WTC11 (cell line): ENCODE measurements at regions not wholly inside any gene's neighbourhood (a gene's known extent, or its start where the extent isn't known, plus 50 kb on each side); places are given as distances from the start of the nearest gene placed in this dataset.

Experiments used
- ATAC-seq: fragments of 200-7000 bp; cut with Tn5 transposase; 2 replicates; pipeline ENCODE4 v1.10.0; 2021; ENCODE audit warnings: mild to moderate bottlenecking, moderate library complexity
- CTCF ChIA-PET: fragments of 300-600 bp; sonication (Branson Sonifier 250); formaldehyde crosslinking; loops from one replicate; lab custom pipeline; 2021; ENCODE audit warnings: antibody characterized with exemption; lab: Charles Lee
- POLR2A ChIA-PET: fragments of 350-600 bp; sonication (Branson Sonifier 250); formaldehyde crosslinking; loops from one replicate; lab custom pipeline; 2021; ENCODE audit warnings: antibody characterized with exemption; lab: Charles Lee
- DNase-seq: peaks from one replicate; pipeline ENCODE4 v3.0.0; 2021; ENCODE audit warnings: low spot score
- H3K27ac Mint-ChIP-seq: 2 replicates; pipeline ENCODE4 v1.8.0; 2021; ENCODE audit warnings: mixed read lengths
- H3K27me3 Mint-ChIP-seq: 2 replicates; pipeline ENCODE4 v1.8.0; 2021; ENCODE audit warnings: low read depth, mild to moderate bottlenecking, moderate library complexity, mixed read lengths
- H3K36me3 Mint-ChIP-seq: 2 replicates; pipeline ENCODE4 v1.8.0; 2021; ENCODE audit warnings: mixed read lengths
- H3K4me1 Mint-ChIP-seq: 2 replicates; pipeline ENCODE4 v1.8.0; 2022; ENCODE audit warnings: mixed read lengths
- H3K4me3 Mint-ChIP-seq: 2 replicates; pipeline ENCODE4 v1.8.0; 2021; ENCODE audit warnings: mild to moderate bottlenecking, moderate library complexity, mixed read lengths
- H3K9me3 Mint-ChIP-seq: 2 replicates; pipeline ENCODE4 v1.8.0; 2021; ENCODE audit warnings: mixed read lengths
- ARID4B ChIP-seq: sonication (generic); formaldehyde crosslinking; IDR thresholded peaks from 2 replicates; pipeline ENCODE4 v1.8.0; 2023; ENCODE audit warnings: missing genetic modification reagents, mild to moderate bottlenecking, borderline replicate concordance
- ATF1 ChIP-seq: sonication (generic); formaldehyde crosslinking; IDR thresholded peaks from 2 replicates; pipeline ENCODE4 v1.8.1; 2023; ENCODE audit warnings: mild to moderate bottlenecking, moderate library complexity, missing genetic modification reagents
- CBFB ChIP-seq: sonication (generic); formaldehyde crosslinking; IDR thresholded peaks from 2 replicates; pipeline ENCODE4 v1.8.1; 2022; ENCODE audit warnings: mild to moderate bottlenecking, low read depth, missing genetic modification reagents
- CTCF ChIP-seq: fragments of 200-600 bp; IDR thresholded peaks from 2 replicates; pipeline ENCODE4 v1.8.0; 2022; ENCODE audit warnings: antibody characterized with exemption
- E2F4 ChIP-seq: sonication (generic); formaldehyde crosslinking; IDR thresholded peaks from 2 replicates; pipeline ENCODE4 v1.8.1; 2022; ENCODE audit warnings: low read depth, mild to moderate bottlenecking, moderate library complexity, missing genetic modification reagents, borderline replicate concordance
- E2F5 ChIP-seq: sonication (generic); formaldehyde crosslinking; IDR thresholded peaks from 2 replicates; pipeline ENCODE4 v1.8.1; 2022; ENCODE audit warnings: mild to moderate bottlenecking, moderate library complexity, missing genetic modification reagents
- FOXK1 ChIP-seq: sonication (generic); formaldehyde crosslinking; IDR thresholded peaks from 2 replicates; pipeline ENCODE4 v1.8.0; 2022; ENCODE audit warnings: mild to moderate bottlenecking, moderate library complexity, missing genetic modification reagents
- FOXP4 ChIP-seq: sonication (generic); formaldehyde crosslinking; IDR thresholded peaks from 2 replicates; pipeline ENCODE4 v1.8.0; 2022; ENCODE audit warnings: mild to moderate bottlenecking, missing genetic modification reagents
- JAZF1 ChIP-seq: fragments of 250-450 bp; sonication (Bioruptor Pico); IDR thresholded peaks from 2 replicates; pipeline ENCODE4 v1.9.0; 2021; ENCODE audit warnings: moderate library complexity, mild to moderate bottlenecking, inconsistent platforms
- KAT7 ChIP-seq: sonication (generic); formaldehyde crosslinking; IDR thresholded peaks from 2 replicates; pipeline ENCODE4 v1.8.1; 2023; ENCODE audit warnings: missing genetic modification reagents, mild to moderate bottlenecking, borderline replicate concordance
- NR3C1 ChIP-seq: sonication (generic); formaldehyde crosslinking; conservative IDR thresholded peaks from 2 replicates; pipeline ENCODE4 v1.8.1; 2023; ENCODE audit warnings: low read depth, mild to moderate bottlenecking, missing genetic modification reagents
- OVOL2 ChIP-seq: fragments of 250-450 bp; sonication (Bioruptor Pico); IDR thresholded peaks from 2 replicates; pipeline ENCODE4 v1.9.0; 2021; ENCODE audit warnings: mild to moderate bottlenecking, borderline replicate concordance
- RORB ChIP-seq: fragments of 250-450 bp; sonication (Bioruptor Pico); IDR thresholded peaks from 2 replicates; pipeline ENCODE4 v1.9.0; 2021; ENCODE audit warnings: mild to moderate bottlenecking
- SMAD3 ChIP-seq: sonication (generic); formaldehyde crosslinking; IDR thresholded peaks from 2 replicates; pipeline ENCODE4 v1.8.0; 2022; ENCODE audit warnings: missing genetic modification reagents, mild to moderate bottlenecking, borderline replicate concordance
- ZNF219 ChIP-seq: sonication (generic); formaldehyde crosslinking; IDR thresholded peaks from 2 replicates; pipeline ENCODE4 v1.8.0; 2023; ENCODE audit warnings: missing genetic modification reagents, mild to moderate bottlenecking, borderline replicate concordance
- ZNF317 ChIP-seq: sonication (generic); formaldehyde crosslinking; IDR thresholded peaks from 2 replicates; pipeline ENCODE4 v1.8.1; 2023; ENCODE audit warnings: low read depth, mild to moderate bottlenecking, moderate library complexity, missing genetic modification reagents, borderline replicate concordance
- ZNF396 ChIP-seq: fragments of 250-450 bp; sonication (Bioruptor Pico); IDR thresholded peaks from 2 replicates; pipeline ENCODE4 v1.8.0; 2021; ENCODE audit warnings: mild to moderate bottlenecking, moderate library complexity, borderline replicate concordance
- ZNF416 ChIP-seq: fragments of 250-450 bp; sonication (Bioruptor Pico); IDR thresholded peaks from 2 replicates; pipeline ENCODE4 v1.9.0; 2021; ENCODE audit warnings: mild to moderate bottlenecking, inconsistent platforms
- ZNF671 ChIP-seq: fragments of 250-450 bp; sonication (Bioruptor Pico); IDR thresholded peaks from 2 replicates; pipeline ENCODE4 v1.8.0; 2021; ENCODE audit warnings: mild to moderate bottlenecking

- Mint-ChIP-seq H3K4me3 (no peak overlapping the region), H3K27ac (no peak overlapping the region), H3K36me3 (no peaks in the 10 kb centered on the region), H3K9me3 (peaks cover 24% of the 10 kb centered on the region), H3K4me1 (0 out of 2 replicates have a peak, but pooled peaks cover 5% of the 10 kb centered on the region), H3K27me3 (no peaks in the 10 kb centered on the region)
- ChIA-PET CTCF (no interaction called here), POLR2A (no interaction called here)
- TF ChIP-seq CTCF, result no peak
- no peak for TF ChIP-seq ZNF416 (CRISPR knock-in tag)
- TF ChIP-seq ZNF671 (CRISPR knock-in tag), result no peak
- no peak for TF ChIP-seq CBFB (CRISPR knock-in tag)
- ATAC-seq (no peak), DNase-seq (no peak)
Measured at GRCh38 chr4:23401572-23401971, 488.3 kb downstream of the PPARGC1A start.

GRCh38 chr4:23392860-23393458 is 496.9 kb downstream of the PPARGC1A start:
- Mint-ChIP-seq H3K36me3 (peaks cover 11% of the 10 kb centered on the region), H3K27ac (no peak overlapping the region), H3K9me3 (peaks cover 23% of the 10 kb centered on the region), H3K4me1 (no peaks in the 10 kb centered on the region), H3K27me3 (no peaks in the 10 kb centered on the region), H3K4me3 (no peak overlapping the region)
- CTCF ChIA-PET, result no interaction called here
- no peak for ATAC-seq
- TF ChIP-seq OVOL2, result no peak
- no peak for TF ChIP-seq ARID4B (CRISPR knock-in tag)
- TF ChIP-seq SMAD3 (CRISPR knock-in tag), result no peak
- TF ChIP-seq FOXP4 (CRISPR knock-in tag), result no peak
- no peak for TF ChIP-seq ZNF671 (CRISPR knock-in tag)
- no peak for TF ChIP-seq JAZF1 (CRISPR knock-in tag)
- TF ChIP-seq ZNF396 (CRISPR knock-in tag), result no peak
- TF ChIP-seq NR3C1 (CRISPR knock-in tag), result no peak
- TF ChIP-seq E2F5, result no peak
- TF ChIP-seq ZNF219 (CRISPR knock-in tag), result no peak
- TF ChIP-seq ZNF317 (CRISPR knock-in tag), result no peak
- no peak for TF ChIP-seq FOXK1 (CRISPR knock-in tag)
- TF ChIP-seq RORB, result no peak
- no peak for TF ChIP-seq KAT7 (CRISPR knock-in tag)
- TF ChIP-seq E2F4 (CRISPR knock-in tag), result no peak
- no peak for TF ChIP-seq ATF1 (CRISPR knock-in tag)
- POLR2A ChIA-PET, result no interaction called here
- DNase-seq, result no peak
